Thoracic aorta (tissue), 2 donors: ENCODE measurements at regions not wholly inside any gene's neighbourhood (a gene's known extent, or its start where the extent isn't known, plus 50 kb on each side); places are given as distances from the start of the nearest gene placed in this dataset.

ENCODE experiments used
- ATAC-seq: fragments of 150-250 bp; one replicate; pipeline ENCODE4 v1.8.0; 2017; ENCODE audit warnings: low read depth; ENCODE audit not compliant: insufficient number of reproducible peaks, low FRiP score
- DNase-seq: peaks from one replicate; pipeline ENCODE4 v3.0.0-alpha.2; 2020; ENCODE audit warnings: low spot score
- H3K27ac ChIP-seq, 2 donors: fragments of 200-600 bp; sonication (generic); 1 replicate in 1 of 2; 2 replicates in 1 of 2; pipeline ENCODE4 v1.5.1; 2016; ENCODE audit warnings: mild to moderate bottlenecking in 2 of 2, moderate library complexity in 2 of 2
- H3K27me3 ChIP-seq: fragments of 200-600 bp; sonication (generic); replicated peaks from 2 replicates; pipeline ENCODE4 v1.6.0; 2016; ENCODE audit warnings: mild to moderate bottlenecking; ENCODE audit not compliant: insufficient read depth
- H3K36me3 ChIP-seq: fragments of 200-600 bp; sonication (generic); one replicate; pipeline ENCODE4 v1.5.1; 2016
- H3K4me1 ChIP-seq, 2 donors: fragments of 200-600 bp; sonication (generic); 1 replicate in 1 of 2; 2 replicates in 1 of 2; pipeline versions ENCODE4 v1.5.1 to v1.6.0; 2016; ENCODE audit warnings: low read depth in 2 of 2, mild to moderate bottlenecking in 1 of 2; ENCODE audit not compliant: control insufficient read depth in 1 of 2
- H3K4me3 ChIP-seq: fragments of 200-600 bp; sonication (generic); 2 replicates; pipeline ENCODE4 v1.5.1; 2016; ENCODE audit warnings: mild to moderate bottlenecking
- H3K9me3 ChIP-seq: fragments of 200-600 bp; sonication (generic); 2 replicates; pipeline ENCODE4 v1.5.1; 2016
- TF ChIP-seq, protein P1 (sequence below): fragments of 200-600 bp; sonication (generic); IDR thresholded peaks from one replicate; pipeline ENCODE4 v1.5.1; 2019; ENCODE audit warnings: antibody characterized with exemption

DNA sequence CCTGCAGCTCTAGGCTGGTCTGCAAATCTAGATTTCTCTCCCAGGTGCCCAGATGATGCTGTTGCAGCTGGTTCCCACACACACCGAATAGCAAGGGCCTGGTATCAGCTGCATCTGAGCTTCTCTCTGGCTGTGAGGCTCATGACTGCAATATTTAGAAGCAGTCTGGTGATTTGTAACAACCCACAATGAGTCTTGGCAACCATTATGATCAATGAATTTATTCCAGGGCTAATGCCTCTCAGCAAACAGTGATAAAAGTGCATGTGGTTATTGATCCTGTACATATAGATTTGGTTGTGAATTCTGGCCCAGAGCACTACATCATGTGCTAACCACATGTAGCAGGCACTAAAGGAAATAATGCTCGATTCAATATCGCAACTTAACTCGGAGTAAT is 114.3 kb downstream of the ASCL4 start:
- H3K27me3 ChIP-seq, result no peaks in the 10 kb centered on the region
- no peak overlapping the region for H3K27ac ChIP-seq
- no peaks in the 10 kb centered on the region for H3K4me1 ChIP-seq
- no peak overlapping the region for H3K4me3 ChIP-seq
- DNase-seq (no peak), ATAC-seq (no peak)
- H3K36me3 ChIP-seq, result no peaks in the 10 kb centered on the region
- no peaks in the 10 kb centered on the region for H3K9me3 ChIP-seq
- TF ChIP-seq, protein P1, sequence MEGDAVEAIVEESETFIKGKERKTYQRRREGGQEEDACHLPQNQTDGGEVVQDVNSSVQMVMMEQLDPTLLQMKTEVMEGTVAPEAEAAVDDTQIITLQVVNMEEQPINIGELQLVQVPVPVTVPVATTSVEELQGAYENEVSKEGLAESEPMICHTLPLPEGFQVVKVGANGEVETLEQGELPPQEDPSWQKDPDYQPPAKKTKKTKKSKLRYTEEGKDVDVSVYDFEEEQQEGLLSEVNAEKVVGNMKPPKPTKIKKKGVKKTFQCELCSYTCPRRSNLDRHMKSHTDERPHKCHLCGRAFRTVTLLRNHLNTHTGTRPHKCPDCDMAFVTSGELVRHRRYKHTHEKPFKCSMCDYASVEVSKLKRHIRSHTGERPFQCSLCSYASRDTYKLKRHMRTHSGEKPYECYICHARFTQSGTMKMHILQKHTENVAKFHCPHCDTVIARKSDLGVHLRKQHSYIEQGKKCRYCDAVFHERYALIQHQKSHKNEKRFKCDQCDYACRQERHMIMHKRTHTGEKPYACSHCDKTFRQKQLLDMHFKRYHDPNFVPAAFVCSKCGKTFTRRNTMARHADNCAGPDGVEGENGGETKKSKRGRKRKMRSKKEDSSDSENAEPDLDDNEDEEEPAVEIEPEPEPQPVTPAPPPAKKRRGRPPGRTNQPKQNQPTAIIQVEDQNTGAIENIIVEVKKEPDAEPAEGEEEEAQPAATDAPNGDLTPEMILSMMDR, result no peak

DNA sequence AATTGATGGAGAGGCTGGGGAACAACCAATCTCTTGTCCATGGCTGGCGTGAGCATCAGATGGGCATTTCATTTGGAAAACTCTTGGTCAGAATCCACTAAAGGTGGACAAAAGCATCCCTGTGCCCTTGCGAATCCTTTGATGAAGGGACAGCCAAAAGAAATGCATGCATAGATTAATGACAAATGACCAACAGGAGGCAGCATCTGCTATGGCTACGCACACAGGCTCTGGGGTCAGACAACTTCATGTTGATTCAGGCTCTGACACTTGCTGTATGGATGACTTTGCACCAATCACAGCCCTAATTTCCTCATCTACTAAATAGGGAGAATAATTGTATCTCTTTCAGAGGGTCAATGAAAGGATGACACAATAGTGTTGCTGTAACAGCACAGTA is 117.5 kb downstream of the ASCL4 start:
- Histone ChIP-seq H3K27ac (no peak overlapping the region), H3K36me3 (no peaks in the 10 kb centered on the region), H3K4me3 (no peak overlapping the region), H3K9me3 (no peaks in the 10 kb centered on the region), H3K4me1 (no peaks in the 10 kb centered on the region), H3K27me3 (no peaks in the 10 kb centered on the region)
- ATAC-seq (no peak), DNase-seq (no peak)
- TF ChIP-seq, protein P1, result no peak

DNA sequence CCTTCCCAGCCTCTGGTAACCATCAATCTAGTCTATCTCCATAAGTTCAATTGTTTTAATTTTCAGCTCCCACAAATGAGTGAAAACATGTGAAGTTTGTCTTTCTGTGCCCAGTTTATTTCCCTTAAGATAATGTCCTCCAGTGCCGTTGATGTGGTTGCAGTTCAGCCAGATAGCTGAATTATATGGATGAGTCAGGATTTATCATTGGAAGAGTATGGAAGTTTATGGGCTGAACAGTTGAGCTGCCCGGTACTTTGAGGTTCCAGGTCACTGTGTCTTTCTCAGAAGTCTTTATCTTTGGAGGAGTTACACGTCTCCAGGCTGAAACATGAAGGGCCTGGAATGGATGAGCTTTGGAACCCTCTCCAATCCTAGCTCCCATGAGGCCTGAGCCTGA is 120.1 kb downstream of the ASCL4 start:
- DNase-seq, result no peak
- ATAC-seq, result no peak
- H3K27me3 ChIP-seq, result no peaks in the 10 kb centered on the region
- H3K27ac ChIP-seq, result no peak overlapping the region
- H3K4me1 ChIP-seq, result no peaks in the 10 kb centered on the region
- H3K9me3 ChIP-seq, result no peaks in the 10 kb centered on the region
- H3K4me3 ChIP-seq, result no peak overlapping the region
- TF ChIP-seq, protein P1, result no peak
- H3K36me3 ChIP-seq, result no peaks in the 10 kb centered on the region

DNA sequence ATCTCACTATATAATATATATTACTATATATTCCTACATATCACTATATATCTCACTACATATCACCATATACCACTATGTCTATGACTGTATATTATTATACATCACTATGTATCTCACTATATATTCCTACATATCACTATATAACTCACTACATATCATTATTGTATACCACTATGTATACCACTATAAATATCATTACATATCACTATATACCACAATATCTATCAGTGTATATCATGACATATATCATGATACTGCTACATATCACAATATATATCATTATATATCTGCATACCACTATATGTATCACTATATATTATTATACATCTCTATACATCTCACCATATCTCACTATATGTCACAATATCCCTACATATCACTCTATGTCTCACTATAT is 121.5 kb downstream of the ASCL4 start:
- Histone ChIP-seq H3K9me3 (no peaks in the 10 kb centered on the region), H3K4me1 (no peaks in the 10 kb centered on the region), H3K27me3 (no peaks in the 10 kb centered on the region), H3K4me3 (no peak overlapping the region), H3K36me3 (no peaks in the 10 kb centered on the region), H3K27ac (no peak overlapping the region)
- ATAC-seq, result no peak
- no peak for DNase-seq
- TF ChIP-seq, protein P1, result no peak

DNA sequence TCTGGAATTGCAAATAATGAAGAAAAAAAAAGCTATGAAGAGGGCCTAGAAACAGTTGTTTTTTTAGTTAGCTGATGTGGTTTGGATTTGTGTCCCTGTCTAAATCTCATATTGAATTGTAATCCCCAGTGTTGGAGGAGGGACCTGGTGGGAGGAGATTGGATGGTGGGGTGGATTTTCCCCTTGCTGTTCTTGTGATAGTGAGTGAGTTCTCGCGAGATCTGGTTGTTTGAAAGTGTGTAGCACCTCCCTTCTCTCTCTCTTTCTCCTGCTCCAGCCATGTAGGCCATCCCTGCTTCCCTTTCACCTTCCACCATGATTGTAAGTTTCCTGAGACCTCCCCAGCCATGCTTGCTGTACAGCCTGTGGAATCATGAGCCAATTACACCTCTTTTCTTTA is 126.1 kb downstream of the ASCL4 start:
- TF ChIP-seq, protein P1, result no peak
- no peaks in the 10 kb centered on the region for H3K36me3 ChIP-seq
- no peak for ATAC-seq
- H3K4me1 ChIP-seq, result peaks cover 5 to 6% of the 10 kb centered on the region in 2 donors
- H3K9me3 ChIP-seq, result no peaks in the 10 kb centered on the region
- DNase-seq, result no peak
- no peaks in the 10 kb centered on the region for H3K27me3 ChIP-seq
- no peak overlapping the region for H3K4me3 ChIP-seq
- no peak overlapping the region for H3K27ac ChIP-seq
